HFF-Myc (cell line): ENCODE measurements at regions not wholly inside any gene's neighbourhood (a gene's known extent, or its start where the extent isn't known, plus 50 kb on each side); places are given as distances from the start of the nearest gene placed in this dataset.

ENCODE experiments used
- DNase-seq: peaks from one replicate; pipeline ENCODE4 v3.0.0-alpha.2; 2011; ENCODE audit warnings: low read depth; ENCODE audit errors: extremely low read depth
- H3K4me3 ChIP-seq: replicated peaks from 2 replicates; pipeline ENCODE4 v1.5.1; 2011; ENCODE audit warnings: low read depth, mild to moderate bottlenecking, control low read depth, low read length
- TF ChIP-seq, protein P1 (sequence below): IDR thresholded peaks from 2 replicates; pipeline ENCODE4 v1.5.1; 2012; ENCODE audit warnings: mild to moderate bottlenecking, low read depth, low read length, control low read depth; ENCODE audit errors: missing control alignments

DNA sequence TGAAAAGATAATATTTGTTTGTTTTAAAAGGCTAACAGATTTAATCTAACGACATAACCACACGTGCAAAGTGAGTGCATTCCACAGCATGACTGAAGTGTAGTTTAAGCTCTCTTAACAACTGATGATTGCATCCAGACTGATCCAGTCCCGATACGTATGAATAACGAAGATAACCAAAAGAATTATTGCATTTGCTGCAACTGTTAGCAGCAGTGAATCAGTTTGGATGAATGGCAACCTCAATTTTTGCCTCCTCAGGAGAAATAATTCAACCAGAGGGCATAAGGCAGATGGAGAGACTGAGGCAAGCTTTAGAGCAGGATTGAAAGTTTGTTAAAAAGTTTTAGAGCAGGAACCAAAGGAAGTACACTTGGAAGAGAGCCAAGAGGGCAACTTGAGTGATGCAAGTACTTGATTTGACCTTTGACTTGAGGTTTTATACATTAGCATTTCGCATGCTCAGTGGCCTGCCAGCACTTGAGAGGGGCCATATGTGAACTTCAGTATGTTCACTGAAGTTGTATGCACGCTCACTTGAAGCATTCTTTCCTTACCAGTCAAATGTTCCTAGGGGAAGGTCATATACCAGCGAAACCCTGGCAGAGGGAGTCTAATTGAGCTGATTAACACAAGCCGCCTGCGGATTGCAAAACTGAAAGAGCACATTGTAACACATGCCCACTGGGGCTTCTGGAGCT lies 835.0 kb upstream of the PCDH20 start:
- H3K4me3 ChIP-seq: no peak overlapping the region
- TF ChIP-seq, protein P1, sequence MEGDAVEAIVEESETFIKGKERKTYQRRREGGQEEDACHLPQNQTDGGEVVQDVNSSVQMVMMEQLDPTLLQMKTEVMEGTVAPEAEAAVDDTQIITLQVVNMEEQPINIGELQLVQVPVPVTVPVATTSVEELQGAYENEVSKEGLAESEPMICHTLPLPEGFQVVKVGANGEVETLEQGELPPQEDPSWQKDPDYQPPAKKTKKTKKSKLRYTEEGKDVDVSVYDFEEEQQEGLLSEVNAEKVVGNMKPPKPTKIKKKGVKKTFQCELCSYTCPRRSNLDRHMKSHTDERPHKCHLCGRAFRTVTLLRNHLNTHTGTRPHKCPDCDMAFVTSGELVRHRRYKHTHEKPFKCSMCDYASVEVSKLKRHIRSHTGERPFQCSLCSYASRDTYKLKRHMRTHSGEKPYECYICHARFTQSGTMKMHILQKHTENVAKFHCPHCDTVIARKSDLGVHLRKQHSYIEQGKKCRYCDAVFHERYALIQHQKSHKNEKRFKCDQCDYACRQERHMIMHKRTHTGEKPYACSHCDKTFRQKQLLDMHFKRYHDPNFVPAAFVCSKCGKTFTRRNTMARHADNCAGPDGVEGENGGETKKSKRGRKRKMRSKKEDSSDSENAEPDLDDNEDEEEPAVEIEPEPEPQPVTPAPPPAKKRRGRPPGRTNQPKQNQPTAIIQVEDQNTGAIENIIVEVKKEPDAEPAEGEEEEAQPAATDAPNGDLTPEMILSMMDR: no peak
- DNase-seq: no peak

DNA sequence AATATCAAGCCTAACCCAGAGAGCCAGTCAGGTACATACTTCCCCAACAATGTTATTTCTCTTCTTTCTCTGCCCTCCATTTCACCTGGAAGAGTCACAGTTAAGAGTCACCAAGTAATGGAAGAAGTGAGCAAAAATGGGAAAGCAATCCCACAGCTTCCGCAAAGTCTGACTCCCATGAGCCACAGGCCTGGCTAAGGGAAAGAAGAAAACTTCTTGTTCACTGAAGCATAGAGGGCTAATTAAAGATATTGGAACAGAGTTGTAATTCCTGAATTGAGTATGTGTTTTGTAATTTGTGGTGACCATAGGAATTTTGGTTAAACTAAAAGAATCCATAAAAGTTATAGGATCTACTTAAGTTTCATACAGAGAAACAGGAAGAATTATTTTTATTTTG lies 830.9 kb upstream of the PCDH20 start:
- no peak for DNase-seq
- no peak overlapping the region for H3K4me3 ChIP-seq
- TF ChIP-seq, protein P1: no peak

DNA sequence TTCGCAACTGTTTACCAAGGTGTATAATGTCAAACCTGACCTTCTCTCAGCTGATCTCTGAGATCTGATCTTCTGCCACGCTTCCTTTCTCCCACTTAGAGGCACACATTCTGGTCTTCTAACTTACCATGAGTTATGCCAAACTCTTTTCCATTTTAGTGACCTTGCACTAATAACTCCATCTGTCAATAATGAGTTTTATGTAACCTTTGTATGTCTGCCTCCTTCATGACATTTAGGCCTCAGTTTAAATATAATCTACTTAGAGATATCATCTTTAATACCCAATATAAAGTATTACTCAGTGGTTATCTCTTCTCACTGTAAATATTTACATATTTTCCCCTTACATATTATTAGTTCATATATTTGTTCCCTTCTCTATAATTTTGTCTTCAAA lies 827.5 kb upstream of the PCDH20 start:
- no peak for DNase-seq
- TF ChIP-seq, protein P1: no peak
- no peak overlapping the region for H3K4me3 ChIP-seq

DNA sequence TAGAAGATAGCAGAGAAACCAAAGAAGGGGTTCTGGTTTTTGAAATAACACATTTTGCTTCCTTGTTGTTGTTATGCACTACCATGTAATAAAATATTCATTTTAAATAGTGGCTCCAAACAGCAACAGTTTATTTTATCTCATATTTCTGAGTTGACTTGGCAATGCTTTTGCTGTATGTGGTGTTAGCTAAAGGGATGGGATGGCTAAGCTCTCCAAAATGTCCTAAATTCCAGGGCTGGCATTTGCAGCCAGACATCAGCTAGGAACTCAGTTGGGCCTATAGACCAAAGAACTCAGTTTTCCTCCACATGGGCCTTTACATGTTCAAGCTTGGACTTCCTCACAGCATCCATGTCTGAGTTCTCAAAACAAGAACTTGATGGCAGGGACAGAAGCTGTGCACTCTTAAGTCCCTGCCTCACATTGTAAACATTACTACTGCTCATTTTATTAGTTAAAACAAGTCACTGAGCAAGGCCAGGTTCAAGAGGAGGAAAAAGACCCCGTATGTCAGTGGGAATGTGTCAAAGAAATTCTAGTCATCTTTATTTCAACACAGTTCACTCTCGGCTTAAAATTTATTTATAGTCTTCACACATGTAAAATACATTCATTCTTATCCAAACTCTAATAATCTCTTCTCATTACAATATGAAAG lies 819.3 kb upstream of the PCDH20 start:
- TF ChIP-seq, protein P1: no peak
- no peak overlapping the region for H3K4me3 ChIP-seq

DNA sequence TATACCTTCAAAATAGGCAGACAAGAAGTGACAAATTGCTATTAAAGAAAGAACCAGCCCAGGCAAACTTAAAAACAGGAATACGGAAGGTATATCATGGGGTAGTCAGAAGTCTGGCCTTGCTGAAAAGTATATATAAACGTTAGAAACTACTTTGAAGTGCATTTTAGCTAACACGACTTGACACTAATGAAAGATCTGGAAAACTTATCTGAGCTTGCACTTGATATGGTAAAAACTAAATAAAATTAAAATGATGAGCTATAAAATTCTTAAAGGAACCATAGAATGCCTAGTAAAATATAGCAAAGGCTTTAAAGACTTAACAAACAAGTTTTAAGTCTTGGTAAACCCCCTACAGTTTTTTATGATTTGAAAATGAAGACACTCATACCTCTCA lies 795.3 kb upstream of the PCDH20 start:
- TF ChIP-seq, protein P1: no peak
- DNase-seq: no peak
- H3K4me3 ChIP-seq: no peak overlapping the region

More for the DNA sequence above, 819.3 kb upstream of the PCDH20 start:
- DNase-seq: no peak

DNA sequence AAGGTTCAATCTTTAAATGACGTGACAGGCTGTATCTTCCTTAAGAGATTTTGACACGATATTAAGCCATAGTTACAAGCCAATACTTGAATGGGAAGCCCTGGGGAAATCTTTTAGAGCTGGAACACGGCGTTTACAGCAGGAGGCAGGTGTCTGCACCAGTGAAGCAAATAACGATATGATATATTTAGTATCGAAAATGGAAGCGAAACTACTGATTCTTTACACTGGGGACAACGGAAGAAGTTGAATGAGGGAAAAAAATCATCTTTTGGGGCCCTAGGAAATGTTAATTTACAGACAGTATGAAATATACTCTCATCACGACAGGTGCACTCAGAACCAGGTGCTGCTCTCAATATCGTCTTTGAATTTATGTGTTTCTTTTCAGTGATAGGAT lies 793.9 kb upstream of the PCDH20 start:
- no peak overlapping the region for H3K4me3 ChIP-seq
- TF ChIP-seq, protein P1: no peak
- no peak for DNase-seq
